Glomerular visceral epithelial cell (primary cell): ENCODE measurements at regions not wholly inside any gene's neighbourhood (a gene's known extent, or its start where the extent isn't known, plus 50 kb on each side); places are given as distances from the start of the nearest gene placed in this dataset.
"Not testable (repeated sequence)": the region's sequence is repeated elsewhere in the genome, so short reads cannot be mapped to it uniquely, and the experiment has no call there.

Experiments
- DNase-seq: peaks from one replicate; pipeline ENCODE4 v3.0.0-alpha.2; 2016; ENCODE audit errors: extremely low spot score

DNA sequence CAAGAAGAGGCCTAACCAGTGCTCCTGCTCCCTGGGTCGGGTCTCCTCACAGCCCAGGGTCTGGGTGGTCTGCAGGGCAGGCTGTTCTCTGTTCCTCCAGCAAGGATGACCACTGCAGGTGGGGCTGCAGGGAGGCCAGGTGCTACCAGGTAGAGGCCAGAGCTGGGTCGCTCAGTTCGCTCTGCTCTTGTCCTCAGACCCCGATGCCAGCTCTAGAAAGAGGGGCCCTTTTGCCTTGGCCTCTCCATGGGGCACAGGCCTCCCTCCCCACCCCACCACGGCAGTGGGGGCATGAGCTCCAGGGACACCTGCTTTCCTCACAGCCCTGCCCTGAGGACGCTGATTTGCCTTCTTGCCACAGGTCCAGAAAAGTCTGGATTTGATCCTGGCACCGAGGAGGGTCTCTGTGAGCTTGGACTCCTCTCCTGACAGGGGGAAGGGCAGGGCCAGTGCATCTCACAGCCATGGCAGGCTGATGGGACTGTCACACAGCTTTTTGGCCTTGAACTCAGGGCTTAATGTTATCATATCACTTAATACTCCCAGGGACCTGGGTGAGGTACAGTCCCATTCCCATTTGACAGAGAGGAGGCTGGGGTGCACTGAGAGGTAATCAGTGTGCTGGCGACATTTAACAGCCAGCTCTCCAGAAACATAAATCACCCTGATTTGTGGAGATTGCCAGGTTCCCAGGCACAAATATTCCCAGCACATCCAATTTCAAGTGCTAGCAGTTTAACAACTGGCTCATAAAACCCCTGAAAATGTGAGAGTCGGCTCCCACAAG lies 273.0 kb upstream of the SFSWAP start:
- no peak for DNase-seq

DNA sequence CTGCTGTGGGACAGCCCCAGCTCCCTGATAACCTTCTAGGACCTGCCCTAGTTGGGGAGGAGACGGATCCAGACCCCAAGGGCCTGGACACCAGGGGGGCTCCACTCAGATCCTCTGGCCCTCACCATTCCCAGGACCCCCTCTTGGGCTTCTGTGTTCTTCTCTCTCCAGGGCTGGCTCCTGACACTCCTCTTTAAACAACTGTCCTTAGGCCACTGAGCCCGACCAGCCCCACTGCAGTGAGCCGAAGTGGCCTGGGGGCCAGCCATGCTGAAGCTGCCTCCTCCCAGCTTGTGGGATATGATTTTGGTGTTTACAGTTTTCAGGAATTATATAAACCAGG lies 272.4 kb upstream of the SFSWAP start:
- DNase-seq = not testable (repeated sequence)

DNA sequence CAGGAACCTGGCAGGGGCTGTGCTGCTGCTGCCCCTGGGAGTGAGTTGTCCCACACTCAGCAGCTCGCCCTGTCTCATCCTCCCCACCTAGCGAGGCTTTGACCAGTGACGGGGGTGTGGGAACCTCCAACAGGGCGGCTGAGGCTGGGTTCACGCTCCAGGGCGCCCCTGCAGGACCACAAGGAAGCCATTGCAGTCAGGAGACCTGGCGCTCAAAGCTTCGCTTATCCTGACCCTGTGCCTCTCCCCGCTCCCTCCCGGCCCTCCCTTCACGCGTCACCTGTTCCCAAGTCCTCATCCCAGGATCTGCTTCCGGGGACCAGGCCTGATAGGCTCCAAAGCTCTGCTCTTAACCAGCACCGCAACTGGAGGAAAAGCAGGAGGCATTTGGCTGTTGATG lies 272.0 kb upstream of the SFSWAP start:
- DNase-seq = no peak

DNA sequence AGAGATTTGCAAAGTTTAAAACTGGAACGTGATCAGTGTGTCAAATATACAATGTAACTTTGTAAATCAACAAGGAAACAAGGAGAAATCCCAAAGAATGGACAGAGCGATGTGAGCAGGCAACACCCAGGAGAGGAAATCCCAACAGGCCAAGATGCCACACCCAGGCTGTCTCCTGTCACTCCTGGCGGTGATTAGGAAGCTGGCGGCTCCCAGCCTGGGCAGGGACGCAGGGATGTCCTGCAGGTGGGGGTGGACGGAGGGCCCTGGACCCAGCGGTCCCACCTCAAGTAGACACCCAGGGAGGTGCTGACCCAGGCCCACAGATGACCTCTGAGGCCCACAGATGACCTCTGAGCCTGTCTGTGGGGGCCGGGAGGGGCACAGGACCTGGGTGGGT lies 271.1 kb upstream of the SFSWAP start:
- not testable (repeated sequence) for DNase-seq

DNA sequence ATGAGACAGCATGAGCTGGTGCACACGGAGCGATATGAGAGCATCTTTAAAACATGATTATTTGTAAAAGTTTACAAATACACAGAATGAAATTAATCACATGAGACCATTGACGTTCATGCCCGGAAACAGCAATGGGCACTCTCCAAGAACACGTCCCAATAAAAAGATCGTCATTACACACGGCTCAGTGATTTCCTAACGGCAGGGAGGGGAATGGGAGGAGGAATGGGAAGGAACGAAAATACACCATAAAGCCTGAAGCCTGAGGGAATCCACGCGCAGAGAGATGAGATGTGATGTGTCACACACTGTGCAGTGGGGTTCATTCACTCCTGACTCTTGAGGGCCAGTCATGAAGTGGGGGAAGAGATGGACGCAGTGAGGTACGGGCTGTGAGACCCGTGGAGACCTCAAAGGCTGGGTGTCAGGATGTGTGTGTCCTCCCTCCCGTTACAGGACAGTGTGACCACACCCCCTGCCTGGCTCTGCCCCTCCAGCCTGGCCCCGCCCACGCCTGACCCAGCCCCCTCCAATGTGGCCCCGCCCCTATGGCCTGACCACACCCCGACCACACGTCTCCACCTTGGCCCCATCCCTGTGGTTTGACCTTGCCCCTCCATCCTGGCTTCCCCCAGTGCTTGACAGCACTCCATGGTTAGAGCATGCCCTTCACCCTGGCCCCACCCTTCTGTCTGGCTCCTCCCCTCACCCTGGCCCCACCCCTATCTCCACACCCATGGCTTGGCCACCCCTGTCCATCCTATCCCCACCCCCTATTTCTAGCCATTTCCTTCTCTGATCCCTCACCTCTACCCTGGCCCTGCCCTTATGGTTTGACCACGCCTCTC lies 270.5 kb upstream of the SFSWAP start:
- not testable (repeated sequence) for DNase-seq

DNA sequence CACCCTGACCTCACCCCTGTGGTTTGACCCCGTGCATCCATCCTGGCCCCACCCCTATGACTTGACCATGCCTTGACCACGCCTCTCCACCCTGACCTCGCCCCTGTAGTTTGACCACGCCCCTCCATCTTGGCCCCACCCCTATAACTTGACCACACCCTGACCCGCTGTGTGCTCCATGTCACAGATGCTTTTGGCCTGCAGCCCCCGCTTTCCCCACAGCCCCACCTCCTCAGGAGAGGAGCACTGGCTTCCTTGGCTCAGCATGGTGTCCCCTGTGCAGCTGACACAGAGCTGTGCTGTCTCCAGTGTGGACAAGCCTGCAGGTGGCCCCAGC lies 269.9 kb upstream of the SFSWAP start:
- DNase-seq = no peak

DNA sequence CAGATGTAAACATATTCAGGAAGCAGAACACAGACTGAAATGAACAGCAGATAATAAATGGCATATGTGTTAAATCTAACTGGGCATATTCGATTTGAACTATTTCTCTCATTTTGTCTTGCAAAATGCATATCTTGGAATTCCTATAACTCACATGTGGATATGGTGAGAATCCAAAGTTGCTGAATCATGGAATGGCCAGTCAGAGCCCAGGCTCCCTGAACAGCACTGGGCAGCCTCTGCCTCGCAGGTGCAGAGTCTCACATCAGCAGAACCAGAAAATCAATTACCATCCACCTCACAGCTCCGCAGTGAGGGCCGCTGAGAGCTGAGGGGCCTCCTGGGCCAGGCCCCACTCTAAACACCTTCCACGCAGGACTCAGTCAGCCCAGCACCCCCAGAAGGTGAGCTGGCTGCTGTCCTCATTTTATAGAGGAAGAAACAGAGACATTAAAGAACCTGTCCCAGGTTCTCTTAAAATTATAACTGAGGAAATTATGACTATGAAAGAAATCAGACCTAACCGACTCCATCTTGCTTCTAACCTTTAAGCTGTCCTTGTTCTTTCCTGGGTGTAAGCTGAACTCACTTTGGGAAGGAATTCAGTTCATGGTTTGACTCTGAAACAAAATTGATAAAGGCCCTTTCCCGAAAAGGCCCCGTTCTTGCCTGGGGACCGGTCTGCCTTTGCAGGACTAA lies 269.1 kb upstream of the SFSWAP start:
- no peak for DNase-seq

DNA sequence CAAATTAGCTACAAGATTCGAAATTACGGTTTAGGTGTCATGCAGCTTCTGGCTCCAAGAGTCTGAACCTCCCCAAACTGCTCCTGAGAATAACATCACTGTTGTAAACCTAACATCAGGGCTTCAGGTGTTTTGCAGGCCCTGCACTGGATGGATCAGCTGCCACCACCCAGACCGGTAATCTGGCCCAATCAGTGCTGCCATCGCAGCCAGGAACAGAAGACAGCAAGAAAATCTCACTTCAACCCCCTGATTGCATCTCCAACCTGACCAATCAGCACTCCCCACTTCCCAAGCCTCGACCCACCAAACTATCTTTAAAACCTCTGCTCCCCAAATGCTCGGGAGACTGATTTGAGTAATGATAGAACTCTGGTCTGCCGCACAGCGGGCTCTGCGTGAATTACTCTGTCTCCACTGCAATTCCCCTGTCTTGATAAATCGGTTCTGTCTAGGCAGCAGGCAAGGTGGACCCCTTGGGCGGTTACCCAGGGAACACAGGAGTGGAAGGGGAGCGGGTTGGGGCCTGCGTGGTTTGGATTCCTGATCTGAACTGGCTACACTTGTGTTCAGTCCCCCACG lies 268.5 kb upstream of the SFSWAP start:
- DNase-seq = no peak

DNA sequence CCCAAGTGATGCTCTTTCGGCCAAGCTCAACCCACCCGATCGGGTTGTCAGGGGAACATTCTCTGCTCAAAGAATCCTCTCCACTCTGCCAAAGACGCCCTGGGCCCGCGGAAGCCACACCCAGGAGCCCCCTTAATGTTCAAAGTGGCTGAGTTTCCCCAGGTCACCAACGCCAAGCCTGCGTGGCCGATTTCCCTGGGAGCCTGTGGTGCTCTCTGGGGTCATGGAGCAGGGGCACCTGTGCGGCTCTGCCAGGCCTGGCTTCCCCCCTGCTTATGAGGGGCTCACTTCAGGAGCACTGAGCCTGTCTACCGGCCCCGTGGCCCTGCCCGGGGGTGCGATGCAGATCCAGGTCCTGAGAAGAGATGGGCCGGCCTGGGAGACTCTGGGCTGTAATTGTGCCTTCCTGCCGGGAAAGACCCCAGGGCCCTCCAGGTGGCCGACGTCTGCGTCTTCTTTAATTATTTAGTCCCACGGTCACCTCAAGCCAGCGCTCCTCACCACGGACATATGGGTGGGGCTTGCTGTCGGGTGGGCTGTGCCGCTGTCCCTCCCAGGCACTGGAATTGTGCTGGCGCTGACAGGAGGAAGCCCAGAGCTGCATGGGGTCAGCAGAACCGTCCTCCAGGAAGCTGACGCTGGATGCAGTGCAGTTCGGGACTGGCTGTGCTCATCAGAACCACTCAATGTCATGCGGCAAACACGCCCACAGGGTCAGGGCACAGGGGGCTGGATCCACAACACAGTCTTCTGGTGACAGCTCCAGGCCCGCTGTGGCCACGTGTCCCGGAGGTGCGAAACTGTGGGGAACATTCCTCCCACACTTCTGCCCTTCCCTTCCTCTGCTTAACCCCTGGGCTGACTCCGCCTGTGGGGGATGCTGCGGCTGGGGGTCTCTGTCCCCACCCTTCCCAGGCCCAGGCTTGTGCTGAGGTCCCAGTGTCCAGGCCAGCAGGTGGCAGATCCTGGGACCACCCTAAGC lies 267.6 kb upstream of the SFSWAP start:
- DNase-seq = no peak

DNA sequence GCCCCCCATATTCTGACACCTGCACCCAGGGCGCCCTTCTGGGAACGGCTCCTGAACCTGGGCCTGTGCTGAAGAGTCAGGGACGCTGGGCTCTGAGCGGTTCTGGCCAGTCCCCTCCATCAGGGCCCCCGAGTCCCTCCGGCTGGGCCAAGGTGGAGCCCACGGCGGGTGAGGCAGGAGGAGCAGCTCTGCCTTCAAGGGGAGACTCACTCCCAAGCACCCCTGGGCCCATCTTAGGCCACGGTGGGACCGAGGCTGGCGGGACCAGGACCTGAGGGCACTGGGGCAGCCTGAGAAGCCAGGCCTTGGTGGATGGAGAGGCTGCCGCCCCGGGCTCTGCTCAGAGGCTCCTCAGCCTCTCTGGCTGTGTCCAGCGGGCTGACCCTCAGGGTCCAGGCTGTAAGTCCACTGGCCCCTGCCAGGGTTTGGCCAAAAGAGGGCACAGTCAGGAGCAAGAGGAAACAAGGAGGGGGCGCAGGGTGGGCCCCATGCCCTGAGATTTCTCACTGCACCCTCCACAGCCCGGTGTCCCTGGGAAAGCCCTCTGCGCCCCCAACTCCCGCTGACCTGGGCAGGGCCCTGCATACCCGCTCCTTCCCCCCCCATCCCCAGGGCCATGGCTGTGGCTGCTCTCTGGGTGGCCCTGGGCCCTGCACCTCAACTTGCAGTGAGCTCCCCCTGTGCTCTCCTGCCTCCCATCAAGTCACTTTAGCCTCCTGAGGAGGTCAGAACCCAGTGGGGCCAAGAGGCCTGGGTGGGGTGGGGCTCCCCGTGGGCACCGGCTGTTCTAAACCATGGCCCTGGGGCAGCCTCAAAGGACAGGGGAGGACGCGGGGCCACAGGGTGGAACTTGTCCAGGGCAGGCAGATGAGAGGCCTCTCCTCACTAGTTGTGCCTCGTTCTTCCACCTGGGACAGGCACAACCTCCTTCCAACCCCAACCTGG lies 266.4 kb upstream of the SFSWAP start:
- no peak for DNase-seq

DNA sequence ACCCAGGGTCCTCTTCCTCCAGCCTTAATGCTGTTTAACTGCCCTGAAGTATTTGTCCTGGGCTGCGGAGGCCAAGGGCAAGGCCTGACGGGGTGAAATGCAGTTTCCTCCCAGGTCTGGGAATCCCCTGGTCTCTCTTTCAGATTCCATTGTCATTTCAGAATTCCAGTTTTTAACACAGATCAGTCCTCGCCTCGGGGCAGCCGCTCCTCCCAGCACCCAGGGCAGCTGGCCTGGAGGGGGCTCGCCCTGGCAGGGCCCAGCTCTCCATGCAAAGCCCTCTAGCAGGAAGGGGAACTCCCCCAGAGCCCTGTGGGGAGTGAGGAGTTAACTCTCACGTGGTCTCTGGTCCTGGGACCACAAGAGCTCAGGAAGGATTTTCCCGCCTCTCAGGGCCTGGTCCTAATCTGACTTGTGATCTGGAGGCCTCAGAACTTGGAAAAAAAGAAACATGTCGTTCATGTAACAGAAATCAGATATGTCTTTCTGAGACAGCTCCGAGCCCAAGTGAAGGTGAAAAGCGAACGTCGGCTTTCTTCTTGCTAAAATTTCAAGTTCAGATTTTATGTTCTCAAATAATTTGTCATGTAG lies 265.6 kb upstream of the SFSWAP start:
- no peak for DNase-seq

DNA sequence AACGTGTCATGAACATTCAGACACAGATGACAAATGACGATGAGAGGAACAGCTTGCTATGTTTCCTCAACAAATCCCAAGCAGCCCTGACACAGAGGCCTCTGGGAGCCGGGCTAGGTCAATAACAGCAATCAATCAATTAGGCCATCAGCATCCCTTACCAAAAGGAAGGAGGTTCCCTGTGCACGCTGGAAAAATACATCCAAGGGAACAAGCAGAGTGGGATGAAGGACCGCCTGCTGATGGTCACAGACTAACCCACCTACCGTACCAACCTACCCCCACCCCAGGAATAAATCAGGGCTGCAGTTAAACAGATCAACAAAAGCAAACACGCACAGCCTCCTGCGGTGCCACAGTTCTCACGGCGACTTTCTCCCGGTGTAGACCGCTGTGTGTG lies 265.1 kb upstream of the SFSWAP start:
- no peak for DNase-seq

DNA sequence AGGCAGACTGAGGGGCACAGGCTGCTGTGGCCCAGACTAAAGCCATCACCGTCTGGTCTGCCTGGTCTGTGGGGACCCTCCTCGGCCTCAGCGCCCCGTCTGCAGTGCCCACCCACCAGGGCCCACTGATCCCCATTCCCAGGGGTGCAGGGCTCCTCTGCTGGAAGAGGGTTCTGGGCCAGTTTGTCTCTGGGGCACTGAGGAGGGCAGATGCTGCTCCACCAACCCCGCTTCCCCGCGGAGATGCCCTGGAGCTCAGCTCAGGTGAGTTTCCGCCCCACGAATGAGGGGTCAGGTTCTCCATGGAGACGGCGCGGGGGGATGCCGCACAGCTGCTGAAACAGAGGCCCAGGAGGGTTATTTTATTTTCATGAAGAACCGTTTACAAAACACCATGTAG lies 263.3 kb upstream of the SFSWAP start:
- DNase-seq = not testable (repeated sequence)

DNA sequence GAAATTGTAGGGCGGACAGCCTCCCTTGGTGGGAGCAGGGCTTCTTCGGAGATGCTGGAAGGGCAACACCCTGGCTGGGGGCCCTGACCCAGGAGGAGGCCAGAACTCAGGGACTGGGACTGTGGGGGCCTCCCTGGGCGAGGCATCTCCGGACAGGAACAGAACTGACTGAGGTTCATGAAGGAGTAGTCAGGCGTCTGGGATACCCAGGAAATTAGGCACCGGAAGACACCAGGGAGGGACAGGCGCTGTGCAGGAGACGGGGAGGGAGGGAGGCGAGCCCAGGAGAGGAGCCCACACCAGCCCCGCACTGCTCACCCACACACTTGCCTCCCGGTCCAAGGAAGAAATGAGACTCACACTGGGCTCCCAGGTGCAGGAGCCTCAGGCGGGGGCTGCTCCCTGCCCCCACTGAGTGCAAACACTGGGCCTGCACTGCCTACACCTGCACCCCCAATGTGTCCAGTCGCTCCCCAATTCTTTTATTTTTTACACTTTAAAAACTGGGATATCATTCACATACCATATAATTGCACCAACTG lies 262.6 kb upstream of the SFSWAP start:
- DNase-seq = no peak

DNA sequence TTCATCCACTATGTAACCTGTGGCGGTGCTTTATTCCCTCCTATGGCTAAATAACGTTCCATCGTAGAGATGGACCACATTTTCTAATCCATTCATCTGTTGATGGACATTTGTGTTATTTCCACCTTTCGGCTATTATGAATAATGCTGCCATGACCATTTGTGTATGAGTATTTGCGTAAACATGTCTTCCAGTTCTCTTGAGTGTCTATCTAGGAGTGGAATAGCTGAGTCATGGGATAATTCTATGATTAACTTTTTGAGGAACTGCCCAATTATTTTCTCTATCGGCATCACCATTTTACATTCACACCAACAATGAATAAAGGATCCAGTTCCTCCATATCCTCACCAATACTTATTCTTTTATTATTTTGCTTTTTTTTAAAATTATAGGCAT lies 261.9 kb upstream of the SFSWAP start:
- no peak for DNase-seq

DNA sequence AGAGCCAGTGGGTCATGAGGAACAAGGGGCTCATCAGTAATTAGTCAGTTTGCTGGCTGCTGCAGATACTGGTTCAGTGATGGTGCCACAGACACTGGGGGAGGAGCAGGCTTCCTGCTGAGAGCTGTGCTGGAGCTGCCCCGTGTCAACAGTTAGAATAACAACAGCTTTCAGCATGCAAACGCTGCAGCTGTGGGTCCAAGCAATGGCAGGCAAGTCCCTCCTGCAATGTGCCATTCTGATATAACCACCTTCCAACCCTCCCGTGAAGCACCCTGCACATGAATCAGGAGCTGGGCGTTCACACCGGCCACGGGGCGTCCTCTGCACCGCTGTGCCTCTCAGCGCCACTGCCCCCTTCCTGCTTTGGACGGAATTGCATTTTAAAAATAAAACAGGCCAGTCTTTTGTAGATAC lies 258.4 kb upstream of the SFSWAP start:
- DNase-seq = no peak

DNA sequence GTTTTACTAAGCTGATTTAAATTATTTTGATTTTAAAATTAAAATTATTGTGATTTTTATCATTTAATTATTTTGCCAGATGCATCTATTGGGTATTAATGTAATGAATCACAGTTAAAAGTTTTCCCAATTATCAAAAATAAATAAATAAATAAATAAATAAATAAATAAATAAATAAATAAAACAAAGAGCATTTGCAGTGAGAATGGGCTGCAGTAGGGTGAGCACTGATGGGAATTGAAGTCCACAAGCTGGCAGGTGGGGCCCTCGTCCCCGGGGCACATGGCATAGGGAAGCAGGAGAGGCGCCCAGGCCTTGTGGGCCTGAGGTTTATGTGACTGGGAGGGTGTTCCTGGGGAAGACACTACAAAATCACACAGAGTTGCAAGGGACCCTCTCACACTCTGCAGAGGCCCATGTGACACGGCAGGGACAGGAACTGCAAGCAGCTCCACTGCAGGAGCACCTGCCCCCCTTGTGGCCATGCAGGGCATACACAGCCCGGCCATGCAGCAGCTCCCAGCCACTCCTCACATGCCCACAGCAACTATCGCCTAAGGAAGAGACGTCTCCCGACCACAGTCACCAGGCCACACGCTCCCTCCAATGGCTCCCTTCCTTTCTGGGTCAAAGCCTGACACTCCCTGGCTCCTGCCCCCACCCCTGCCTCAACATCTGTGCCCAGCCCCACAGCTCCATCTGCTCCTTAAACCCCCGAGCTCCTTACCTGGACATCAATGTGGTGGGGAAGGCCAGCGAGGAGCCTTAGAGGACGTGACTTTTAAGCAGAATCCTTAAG lies 256.3 kb upstream of the SFSWAP start:
- peak; percentile 9 for DNase-seq

DNA sequence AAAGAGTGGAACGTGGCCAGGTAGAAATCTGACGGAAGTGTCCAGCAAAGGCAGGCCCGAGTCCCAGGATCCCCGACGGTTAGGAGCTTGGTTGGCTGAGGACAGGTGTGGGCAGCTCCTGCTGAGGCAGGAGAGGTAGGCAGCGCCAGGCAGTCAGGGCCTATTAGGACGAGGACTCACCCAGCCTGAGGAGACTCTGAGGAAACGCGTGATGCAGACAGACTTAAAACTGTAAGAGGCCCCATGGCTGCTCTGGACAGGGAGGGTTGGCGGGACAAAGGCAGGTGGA lies 255.7 kb upstream of the SFSWAP start:
- no peak for DNase-seq
